ENCODE measurements at regions not wholly inside any gene's neighbourhood (a gene's known extent, or its start where the extent isn't known, plus 50 kb on each side); places are given as distances from the start of the nearest gene placed in this dataset.

DNA sequence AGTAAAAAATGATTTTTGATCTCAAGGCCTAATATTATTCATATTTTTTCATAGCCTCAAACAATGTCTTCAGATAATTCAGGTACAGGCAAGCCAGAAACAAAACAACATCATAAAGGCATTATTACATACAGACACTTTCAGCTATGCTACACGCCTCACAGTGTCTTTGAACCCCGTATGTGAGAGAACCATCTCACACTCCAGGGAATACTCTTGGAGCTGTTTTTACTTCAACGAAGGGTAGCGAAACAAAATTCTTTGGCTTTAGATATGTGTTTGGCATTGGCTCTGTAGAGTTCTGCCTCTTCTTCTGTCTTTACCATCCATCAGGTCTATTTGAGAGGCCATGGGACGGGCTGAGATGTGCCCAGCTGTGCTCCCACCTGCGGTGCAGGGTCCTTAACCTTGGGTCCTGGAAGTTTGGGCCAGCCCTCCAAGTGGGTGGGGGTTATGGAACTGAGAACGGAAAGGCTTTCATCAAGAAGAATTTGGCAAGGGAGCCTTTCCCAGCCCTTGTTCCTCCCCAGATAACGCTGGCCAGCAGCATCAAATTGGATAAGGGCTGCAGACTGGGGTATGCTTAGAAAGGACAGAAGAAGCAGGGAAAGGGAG, 276.9 kb downstream of the TCF7L2 start:
- ChIA-PET POLR2A (ENCODE audit: unreplicated experiment) (no interaction called here), CTCF (no interaction called here)
- H3K4me3 ChIP-seq, result no peak overlapping the region
- no peaks in the 10 kb centered on the region for H3F3A ChIP-seq (ENCODE audit: insufficient read depth, low read depth)
- no peaks in the 10 kb centered on the region for H3K36me3 ChIP-seq (ENCODE audit: low read depth)
- DNase-seq, result no peak
- no peaks in the 10 kb centered on the region for H3K79me2 ChIP-seq (ENCODE audit: low read depth)
- no peaks in the 10 kb centered on the region for H3K9me3 ChIP-seq (ENCODE audit: insufficient read depth, low read depth)
- H3K9me2 ChIP-seq (ENCODE audit: insufficient read depth), result no peaks in the 10 kb centered on the region
- intact Hi-C loops (cut with micrococcal nuclease; ENCODE audit: unreplicated experiment), result no loop called here
- TF ChIP-seq, protein P1, sequence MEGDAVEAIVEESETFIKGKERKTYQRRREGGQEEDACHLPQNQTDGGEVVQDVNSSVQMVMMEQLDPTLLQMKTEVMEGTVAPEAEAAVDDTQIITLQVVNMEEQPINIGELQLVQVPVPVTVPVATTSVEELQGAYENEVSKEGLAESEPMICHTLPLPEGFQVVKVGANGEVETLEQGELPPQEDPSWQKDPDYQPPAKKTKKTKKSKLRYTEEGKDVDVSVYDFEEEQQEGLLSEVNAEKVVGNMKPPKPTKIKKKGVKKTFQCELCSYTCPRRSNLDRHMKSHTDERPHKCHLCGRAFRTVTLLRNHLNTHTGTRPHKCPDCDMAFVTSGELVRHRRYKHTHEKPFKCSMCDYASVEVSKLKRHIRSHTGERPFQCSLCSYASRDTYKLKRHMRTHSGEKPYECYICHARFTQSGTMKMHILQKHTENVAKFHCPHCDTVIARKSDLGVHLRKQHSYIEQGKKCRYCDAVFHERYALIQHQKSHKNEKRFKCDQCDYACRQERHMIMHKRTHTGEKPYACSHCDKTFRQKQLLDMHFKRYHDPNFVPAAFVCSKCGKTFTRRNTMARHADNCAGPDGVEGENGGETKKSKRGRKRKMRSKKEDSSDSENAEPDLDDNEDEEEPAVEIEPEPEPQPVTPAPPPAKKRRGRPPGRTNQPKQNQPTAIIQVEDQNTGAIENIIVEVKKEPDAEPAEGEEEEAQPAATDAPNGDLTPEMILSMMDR (conservative IDR thresholded peaks at IDR 0.05), result no peak
- TF ChIP-seq EZH2 (IDR thresholded peaks at IDR 0.05; ENCODE audit: low read depth), result no peak
- H3K27me3 ChIP-seq (ENCODE audit: insufficient read depth, low read depth), result no peaks in the 10 kb centered on the region
- H3K4me1 ChIP-seq (replicated peaks; ENCODE audit: insufficient read depth), result no peaks in the 10 kb centered on the region
- no peaks in the 10 kb centered on the region for H4K20me1 ChIP-seq (ENCODE audit: insufficient read depth)
- BruUV-seq (replicated peaks), result no TSS peak
- H3K27ac ChIP-seq, result no peak overlapping the region
- no peak overlapping the region for H2AFZ ChIP-seq
- H3K4me2 ChIP-seq, result no peak overlapping the region

DNA sequence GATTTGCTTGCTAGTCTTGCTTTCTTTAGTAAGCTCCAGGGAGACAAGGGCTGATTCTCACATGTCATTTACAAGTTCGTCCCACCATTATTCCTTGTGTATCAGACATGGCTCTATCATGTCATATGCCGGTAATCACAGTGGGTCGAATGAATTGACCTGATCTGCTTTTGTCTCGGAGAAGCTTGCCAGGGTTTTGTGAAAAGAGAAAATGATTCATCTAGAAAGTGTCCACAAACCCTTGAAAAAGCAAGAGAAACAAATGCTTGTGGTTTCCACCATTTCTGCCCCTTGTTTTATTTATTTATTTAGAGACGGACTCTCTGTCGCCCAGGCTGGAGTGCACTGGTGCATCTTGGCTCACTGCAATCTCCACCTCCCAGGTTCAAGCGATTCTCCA, 278.5 kb downstream of the TCF7L2 start:
- no TSS peak for BruUV-seq (replicated peaks)
- POLR2A ChIA-PET (ENCODE audit: unreplicated experiment), result no interaction called here

DNA sequence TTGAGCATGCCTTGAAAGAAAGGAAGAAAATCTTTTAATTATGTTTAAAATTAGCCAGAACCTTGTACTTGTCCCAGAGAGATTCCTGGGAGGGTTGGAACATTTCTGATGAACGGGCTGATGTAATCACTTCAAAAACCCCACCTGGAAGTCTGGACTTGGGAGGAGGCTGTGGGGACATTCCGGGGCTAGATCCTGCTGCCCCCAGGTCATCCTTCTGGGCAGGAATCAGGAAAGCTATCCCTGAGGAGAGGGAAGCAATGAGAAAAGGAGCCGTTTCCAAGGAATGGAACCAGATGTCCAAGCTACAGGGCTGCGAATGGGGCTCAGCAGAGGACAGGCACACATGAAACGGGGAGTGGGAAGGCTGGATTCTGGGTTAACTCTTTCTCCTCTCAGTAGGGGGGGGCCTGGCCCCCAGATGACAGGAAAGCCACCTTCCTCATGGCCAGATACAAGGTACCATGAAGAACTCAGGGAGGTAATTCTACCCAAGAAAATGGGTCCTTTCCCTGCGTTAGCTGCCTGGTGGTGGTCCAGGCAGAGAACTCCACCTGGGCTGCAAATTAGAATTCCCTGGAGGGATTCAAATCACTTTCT, 280.1 kb downstream of the TCF7L2 start:
- no peak overlapping the region for H3K4me2 ChIP-seq
- no peaks in the 10 kb centered on the region for H4K20me1 ChIP-seq (ENCODE audit: insufficient read depth)
- H3K4me3 ChIP-seq, result no peak overlapping the region
- H3F3A ChIP-seq (ENCODE audit: insufficient read depth, low read depth), result no peaks in the 10 kb centered on the region
- DNase-seq, result no peak
- CTCF ChIA-PET, result no interaction called here
- TF ChIP-seq EZH2 (IDR thresholded peaks at IDR 0.05; ENCODE audit: low read depth), result no peak
- TF ChIP-seq, protein P1 (conservative IDR thresholded peaks at IDR 0.05), result no peak
- no peak overlapping the region for H2AFZ ChIP-seq
- no peaks in the 10 kb centered on the region for H3K79me2 ChIP-seq (ENCODE audit: low read depth)
- no peaks in the 10 kb centered on the region for H3K4me1 ChIP-seq (replicated peaks; ENCODE audit: insufficient read depth)
- H3K27ac ChIP-seq, result no peak overlapping the region
- BruUV-seq (replicated peaks), result no TSS peak
- H3K9me2 ChIP-seq (ENCODE audit: insufficient read depth), result no peaks in the 10 kb centered on the region
- H3K36me3 ChIP-seq (ENCODE audit: low read depth), result no peaks in the 10 kb centered on the region
- no peaks in the 10 kb centered on the region for H3K9me3 ChIP-seq (ENCODE audit: insufficient read depth, low read depth)
- intact Hi-C loops (cut with micrococcal nuclease; ENCODE audit: unreplicated experiment), result no loop called here
- no peaks in the 10 kb centered on the region for H3K27me3 ChIP-seq (ENCODE audit: insufficient read depth, low read depth)
- POLR2A ChIA-PET (ENCODE audit: unreplicated experiment), result no interaction called here

More for the DNA sequence above, 278.5 kb downstream of the TCF7L2 start:
- CTCF ChIA-PET, result no interaction called here
- Histone ChIP-seq H4K20me1 (ENCODE audit: insufficient read depth) (no peaks in the 10 kb centered on the region), H3K36me3 (ENCODE audit: low read depth) (no peaks in the 10 kb centered on the region), H2AFZ (no peak overlapping the region), H3K4me2 (no peak overlapping the region), H3K27me3 (ENCODE audit: insufficient read depth, low read depth) (no peaks in the 10 kb centered on the region), H3K27ac (no peak overlapping the region), H3K9me3 (ENCODE audit: insufficient read depth, low read depth) (no peaks in the 10 kb centered on the region), H3F3A (ENCODE audit: insufficient read depth, low read depth) (no peaks in the 10 kb centered on the region), H3K4me1 (replicated peaks; ENCODE audit: insufficient read depth) (no peaks in the 10 kb centered on the region), H3K79me2 (ENCODE audit: low read depth) (no peaks in the 10 kb centered on the region), H3K4me3 (no peak overlapping the region), H3K9me2 (ENCODE audit: insufficient read depth) (no peaks in the 10 kb centered on the region)
- TF ChIP-seq, protein P1 (conservative IDR thresholded peaks at IDR 0.05), result no peak
- TF ChIP-seq EZH2 (IDR thresholded peaks at IDR 0.05; ENCODE audit: low read depth), result no peak
- intact Hi-C loops (cut with micrococcal nuclease; ENCODE audit: unreplicated experiment), result no loop called here
- DNase-seq, result no peak

Data from PC-9 (cell line).